Activated CD4-positive, alpha-beta memory T cell treated with anti-CD3 and anti-CD28 coated beads for 36 hours (primary cell): ENCODE measurements at regions not wholly inside any gene's neighbourhood (a gene's known extent, or its start where the extent isn't known, plus 50 kb on each side); places are given as distances from the start of the nearest gene placed in this dataset.
"Not testable (repeated sequence)": the region's sequence is repeated elsewhere in the genome, so short reads cannot be mapped to it uniquely, and the experiment has no call there.

Source experiments
- CTCF ChIA-PET: fragments of 350-600 bp; sonication (Branson Sonifier 250); formaldehyde crosslinking; loops from one replicate; lab custom pipeline; 2021; ENCODE audit warnings: antibody characterized with exemption, inconsistent platforms; lab: Charles Lee
- POLR2A ChIA-PET: fragments of 350-600 bp; sonication (Branson Sonifier 250); formaldehyde crosslinking; loops from one replicate; lab custom pipeline; 2021; ENCODE audit warnings: antibody characterized with exemption; lab: Charles Lee
- DNase-seq: peaks from one replicate; pipeline ENCODE4 v3.0.0-alpha.2; 2020
- H3K27ac Mint-ChIP-seq: one replicate; pipeline ENCODE4 v1.8.0; 2021; ENCODE audit warnings: mixed read lengths
- H3K27me3 Mint-ChIP-seq: one replicate; pipeline ENCODE4 v1.8.0; 2021; ENCODE audit warnings: mixed read lengths
- H3K36me3 Mint-ChIP-seq: one replicate; pipeline ENCODE4 v1.8.0; 2021; ENCODE audit warnings: mixed read lengths
- H3K4me1 Mint-ChIP-seq: one replicate; pipeline ENCODE4 v1.8.0; 2021; ENCODE audit warnings: low read depth, mixed read lengths
- H3K4me3 Mint-ChIP-seq: one replicate; pipeline ENCODE4 v1.8.0; 2021; ENCODE audit warnings: mild to moderate bottlenecking, mixed read lengths
- H3K9me3 Mint-ChIP-seq: one replicate; pipeline ENCODE4 v1.8.0; 2021; ENCODE audit warnings: mixed read lengths
- intact Hi-C: fragments of 100-400 bp; cut with micrococcal nuclease; formaldehyde crosslinking; loops from one replicate; pipeline ENCODE4 v1.15.1; 2023

- intact Hi-C loops: no loop called here
- CTCF ChIA-PET: no interaction called here
- no peaks in the 10 kb centered on the region for H3K36me3 Mint-ChIP-seq
- POLR2A ChIA-PET: no interaction called here
- no peaks in the 10 kb centered on the region for H3K27me3 Mint-ChIP-seq
- no peak for DNase-seq
- H3K9me3 Mint-ChIP-seq: peaks cover 6% of the 10 kb centered on the region
- H3K4me1 Mint-ChIP-seq: no peaks in the 10 kb centered on the region
- no peak overlapping the region for H3K27ac Mint-ChIP-seq
- no peak overlapping the region for H3K4me3 Mint-ChIP-seq
These were observed 826.1 kb downstream of the SEMA5A start for GRCh38 chr5:8719796-8720195.

DNA sequence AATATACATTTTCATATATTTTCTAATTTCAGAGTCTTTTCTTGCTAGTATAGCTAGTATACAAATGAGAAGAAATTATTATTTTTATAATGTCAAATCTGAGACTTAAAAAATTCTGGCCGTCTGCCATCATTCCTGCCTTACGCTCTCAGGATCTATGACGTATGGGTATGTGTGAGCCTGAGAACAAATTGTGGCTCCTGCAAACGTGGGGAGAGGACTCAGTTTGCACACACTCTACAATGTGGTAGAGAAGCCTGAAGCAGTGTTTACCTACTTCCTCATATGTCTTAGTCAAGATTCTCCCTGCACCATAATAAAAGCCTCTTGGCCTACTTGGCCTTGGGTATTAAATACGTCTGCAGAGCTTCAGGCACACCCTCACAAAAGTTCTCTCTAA, 825.4 kb downstream of the SEMA5A start:
- DNase-seq: no peak
- no peak overlapping the region for H3K4me3 Mint-ChIP-seq
- H3K27me3 Mint-ChIP-seq: no peaks in the 10 kb centered on the region
- H3K4me1 Mint-ChIP-seq: no peaks in the 10 kb centered on the region
- no peaks in the 10 kb centered on the region for H3K36me3 Mint-ChIP-seq
- no peak overlapping the region for H3K27ac Mint-ChIP-seq
- ChIA-PET CTCF (no interaction called here), POLR2A (no interaction called here)
- peaks cover 6% of the 10 kb centered on the region for H3K9me3 Mint-ChIP-seq
- intact Hi-C loops: no loop called here

DNA sequence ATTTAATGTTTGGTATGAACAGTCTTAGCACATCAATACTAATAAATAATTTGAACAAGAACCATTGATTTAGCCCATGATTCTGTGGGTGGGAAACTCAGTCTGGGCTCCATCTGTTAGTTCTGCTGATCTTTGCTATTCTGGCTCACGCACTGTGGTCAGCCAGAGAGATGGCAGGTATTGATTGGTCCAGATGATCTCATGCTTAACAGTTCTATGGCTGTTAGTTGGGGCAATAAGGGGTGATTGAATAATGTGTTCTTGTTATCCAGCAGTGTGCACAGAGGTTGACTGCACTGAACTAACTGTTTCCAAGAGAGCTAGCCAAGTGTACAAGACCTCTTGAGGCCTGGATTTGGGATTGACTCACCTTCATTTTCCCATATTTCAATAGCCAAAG, 824.3 kb downstream of the SEMA5A start:
- intact Hi-C loops: no loop called here
- H3K27ac Mint-ChIP-seq: no peak overlapping the region
- DNase-seq: no peak
- H3K4me1 Mint-ChIP-seq: no peaks in the 10 kb centered on the region
- H3K4me3 Mint-ChIP-seq: no peak overlapping the region
- H3K36me3 Mint-ChIP-seq: no peaks in the 10 kb centered on the region
- ChIA-PET CTCF (no interaction called here), POLR2A (no interaction called here)
- peaks cover 8% of the 10 kb centered on the region for H3K9me3 Mint-ChIP-seq
- no peaks in the 10 kb centered on the region for H3K27me3 Mint-ChIP-seq

DNA sequence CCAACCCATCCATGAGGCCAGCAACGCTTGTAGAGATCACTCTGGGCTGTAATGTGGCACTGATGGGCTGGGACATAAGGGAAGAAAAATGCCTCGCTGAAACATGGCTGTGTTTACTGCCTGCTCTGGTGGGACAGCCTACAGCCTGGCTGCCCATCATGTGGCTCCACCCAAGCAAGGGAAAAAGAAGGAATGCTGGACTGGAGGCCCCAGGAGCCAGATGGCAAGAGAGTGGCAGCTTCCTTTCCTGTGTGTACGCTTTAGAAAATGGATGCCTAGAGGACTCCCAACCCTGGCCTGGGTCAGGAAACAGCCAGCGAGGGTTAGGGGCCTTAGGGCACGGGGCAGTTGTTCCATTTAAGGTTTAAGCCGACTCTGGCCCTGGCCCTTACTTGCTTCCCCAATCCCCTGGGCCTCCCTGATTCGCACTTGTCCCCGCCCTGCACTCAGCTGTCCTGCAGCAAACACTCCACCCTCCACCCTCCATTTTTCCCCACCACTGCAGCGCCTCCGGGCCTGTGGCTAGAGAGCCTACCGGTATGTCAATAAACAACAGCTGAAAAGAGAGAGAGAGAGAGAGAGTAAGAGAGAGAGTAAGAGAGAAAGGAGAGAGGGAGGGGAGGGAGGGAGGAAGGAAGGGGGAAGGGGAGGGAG, 819.4 kb downstream of the SEMA5A start:
- CTCF ChIA-PET: no interaction called here
- intact Hi-C loops: no loop called here
- POLR2A ChIA-PET: no interaction called here
- Mint-ChIP-seq H3K27ac (no peak overlapping the region), H3K27me3 (no peaks in the 10 kb centered on the region), H3K9me3 (peaks cover 9% of the 10 kb centered on the region), H3K4me1 (no peaks in the 10 kb centered on the region), H3K36me3 (no peaks in the 10 kb centered on the region), H3K4me3 (no peak overlapping the region)
- no peak for DNase-seq

DNA sequence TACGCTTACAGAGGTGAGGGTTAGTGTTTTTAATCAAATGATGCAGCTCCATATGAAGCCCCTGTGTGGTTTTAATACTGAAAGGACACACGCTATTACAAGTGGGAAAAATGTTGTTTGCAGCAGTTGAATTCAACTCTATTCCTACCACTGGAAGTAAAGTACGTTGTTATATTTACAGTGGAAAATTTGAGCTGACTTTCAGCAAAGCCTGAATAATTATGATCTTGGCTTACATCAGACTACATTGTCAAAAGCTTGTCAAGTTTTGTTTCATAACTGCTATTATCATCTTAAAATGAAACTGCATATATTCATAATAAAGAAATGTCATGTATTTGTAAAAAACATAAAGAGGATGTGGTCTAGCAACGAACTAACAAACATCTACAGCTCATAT, 818.5 kb downstream of the SEMA5A start:
- ChIA-PET CTCF (no interaction called here), POLR2A (no interaction called here)
- no peak overlapping the region for H3K27ac Mint-ChIP-seq
- no peak for DNase-seq
- H3K36me3 Mint-ChIP-seq: no peaks in the 10 kb centered on the region
- no peaks in the 10 kb centered on the region for H3K27me3 Mint-ChIP-seq
- H3K9me3 Mint-ChIP-seq: peaks cover 13% of the 10 kb centered on the region
- no peak overlapping the region for H3K4me3 Mint-ChIP-seq
- H3K4me1 Mint-ChIP-seq: no peaks in the 10 kb centered on the region
- intact Hi-C loops: no loop called here

- Mint-ChIP-seq H3K36me3 (no peaks in the 10 kb centered on the region), H3K4me1 (no peaks in the 10 kb centered on the region), H3K27ac (no peak overlapping the region), H3K4me3 (no peak overlapping the region), H3K9me3 (peaks cover 17% of the 10 kb centered on the region), H3K27me3 (no peaks in the 10 kb centered on the region)
- ChIA-PET CTCF (no interaction called here), POLR2A (no interaction called here)
- intact Hi-C loops: no loop called here
- DNase-seq: no peak
These were observed 816.4 kb downstream of the SEMA5A start for GRCh38 chr5:8729437-8729836.

DNA sequence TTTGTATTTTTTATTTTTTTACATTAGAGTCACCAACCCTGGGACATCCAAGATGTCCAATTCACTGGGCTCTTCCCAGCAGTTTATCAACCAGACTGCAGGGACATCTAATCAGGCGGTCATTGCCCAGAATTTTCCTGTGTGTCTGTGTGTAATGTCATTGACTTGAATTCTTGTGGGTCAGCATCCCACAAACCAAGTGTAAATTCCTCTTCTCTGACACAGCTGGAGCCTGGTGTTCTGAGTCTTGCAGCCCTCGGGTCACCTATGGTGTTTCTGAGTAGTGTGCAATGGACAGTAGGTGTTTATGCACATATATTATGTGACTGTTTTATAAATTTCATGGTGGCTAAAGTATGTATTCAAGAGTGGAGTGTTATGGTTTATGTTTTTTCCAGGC, 815.7 kb downstream of the SEMA5A start:
- ChIA-PET CTCF (no interaction called here), POLR2A (no interaction called here)
- no peaks in the 10 kb centered on the region for H3K27me3 Mint-ChIP-seq
- peaks cover 17% of the 10 kb centered on the region for H3K9me3 Mint-ChIP-seq
- H3K4me1 Mint-ChIP-seq: no peaks in the 10 kb centered on the region
- H3K36me3 Mint-ChIP-seq: no peaks in the 10 kb centered on the region
- intact Hi-C loops: loop anchor here (1.0 kb wide), 1 partner anchor 29 kb away; no protein-coding TSS in a partner anchor
- H3K27ac Mint-ChIP-seq: no peak overlapping the region
- no peak overlapping the region for H3K4me3 Mint-ChIP-seq
- no peak for DNase-seq

- H3K27me3 Mint-ChIP-seq, H3K36me3 Mint-ChIP-seq, H3K27ac Mint-ChIP-seq, DNase-seq, H3K4me1 Mint-ChIP-seq, H3K4me3 Mint-ChIP-seq, intact Hi-C loops, POLR2A ChIA-PET, CTCF ChIA-PET: not testable (repeated sequence)
- peaks cover 17% of the 10 kb centered on the region for H3K9me3 Mint-ChIP-seq
These were observed 814.8 kb downstream of the SEMA5A start for GRCh38 chr5:8731110-8731509.

DNA sequence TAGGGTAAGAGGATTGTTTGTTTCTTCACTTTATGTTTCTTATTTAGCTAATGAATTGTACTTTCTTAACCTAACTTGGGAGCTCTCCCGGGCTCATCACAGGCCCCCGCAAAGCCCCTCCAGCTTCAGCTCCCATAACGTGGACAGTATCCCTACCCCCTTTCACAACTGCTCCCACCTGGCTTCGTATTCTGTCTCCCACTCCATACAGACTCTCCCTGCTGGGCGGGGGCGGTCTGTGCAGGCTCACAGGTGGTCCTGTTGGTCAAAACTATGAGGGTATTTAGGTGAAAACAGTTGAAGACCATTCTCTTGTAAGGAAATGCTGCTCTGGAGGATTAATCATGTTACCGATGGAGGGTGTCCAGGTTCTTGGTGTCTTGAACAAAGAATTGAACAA, 805.3 kb downstream of the SEMA5A start:
- intact Hi-C loops: no loop called here
- no peak for DNase-seq
- H3K27me3 Mint-ChIP-seq: no peaks in the 10 kb centered on the region
- peaks cover 24% of the 10 kb centered on the region for H3K9me3 Mint-ChIP-seq
- no peak overlapping the region for H3K4me3 Mint-ChIP-seq
- no peak overlapping the region for H3K27ac Mint-ChIP-seq
- POLR2A ChIA-PET: no interaction called here
- CTCF ChIA-PET: no interaction called here
- no peaks in the 10 kb centered on the region for H3K36me3 Mint-ChIP-seq
- H3K4me1 Mint-ChIP-seq: no peaks in the 10 kb centered on the region

DNA sequence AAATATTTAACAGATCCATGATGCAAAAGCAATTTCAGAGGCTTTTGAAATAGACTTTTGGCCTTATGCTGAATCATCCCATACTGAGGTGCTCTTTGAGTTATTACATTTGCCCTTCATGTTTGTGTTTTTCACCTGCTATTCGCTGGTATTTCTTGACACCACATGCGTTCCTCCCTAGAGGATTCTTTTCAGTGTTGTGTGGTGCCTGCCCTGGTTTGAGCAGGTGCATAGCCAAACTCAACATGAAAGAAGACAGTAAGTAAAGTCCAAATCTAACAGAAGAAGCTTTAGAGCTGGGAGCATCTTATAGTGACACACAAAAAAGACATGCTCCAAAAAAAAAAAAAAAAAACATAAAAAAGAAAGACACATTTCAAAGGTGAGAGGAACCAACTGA, 796.3 kb downstream of the SEMA5A start:
- Mint-ChIP-seq H3K9me3 (peaks cover 3% of the 10 kb centered on the region), H3K4me3 (no peak overlapping the region), H3K4me1 (no peaks in the 10 kb centered on the region), H3K27me3 (no peaks in the 10 kb centered on the region), H3K27ac (no peak overlapping the region), H3K36me3 (no peaks in the 10 kb centered on the region)
- intact Hi-C loops: no loop called here
- ChIA-PET POLR2A (no interaction called here), CTCF (no interaction called here)
- DNase-seq: no peak

- intact Hi-C loops: no loop called here
- no peaks in the 10 kb centered on the region for H3K4me1 Mint-ChIP-seq
These were observed 795.8 kb downstream of the SEMA5A start for GRCh38 chr5:8750100-8750499.

DNA sequence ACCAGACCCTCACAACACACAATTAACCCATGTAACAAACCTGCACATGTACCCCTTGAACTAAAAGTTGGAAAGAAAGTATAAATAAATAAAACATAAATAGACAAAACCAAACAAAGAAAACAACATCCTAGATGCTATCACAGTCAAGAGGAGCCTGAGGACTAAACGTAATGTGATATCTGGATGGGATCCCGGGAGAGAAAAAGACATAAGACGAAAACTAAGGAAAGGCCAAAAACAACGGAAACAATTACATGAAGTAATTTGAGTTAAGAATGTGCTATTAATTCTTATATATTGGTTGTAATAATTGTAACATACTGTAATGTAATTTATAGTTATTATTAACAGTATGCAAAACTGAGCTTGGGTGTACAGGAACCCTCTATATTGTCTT, 793.9 kb downstream of the SEMA5A start:
- CTCF ChIA-PET: no interaction called here
- Mint-ChIP-seq H3K36me3 (no peaks in the 10 kb centered on the region), H3K27ac (no peak overlapping the region), H3K27me3 (no peaks in the 10 kb centered on the region), H3K4me1 (no peaks in the 10 kb centered on the region), H3K4me3 (no peak overlapping the region), H3K9me3 (peaks cover 5% of the 10 kb centered on the region)
- DNase-seq: no peak
- intact Hi-C loops: no loop called here
- POLR2A ChIA-PET: no interaction called here

More at GRCh38 chr5:8750100-8750499, 795.8 kb downstream of the SEMA5A start:
- Mint-ChIP-seq H3K9me3 (peaks cover 1% of the 10 kb centered on the region), H3K27me3 (no peaks in the 10 kb centered on the region), H3K27ac (no peak overlapping the region), H3K4me3 (no peak overlapping the region), H3K36me3 (no peaks in the 10 kb centered on the region)
- DNase-seq: no peak
- CTCF ChIA-PET: no interaction called here
- POLR2A ChIA-PET: no interaction called here

- no peak overlapping the region for H3K4me3 Mint-ChIP-seq
- DNase-seq: no peak
- no peaks in the 10 kb centered on the region for H3K36me3 Mint-ChIP-seq
- H3K4me1 Mint-ChIP-seq: no peaks in the 10 kb centered on the region
- H3K27ac Mint-ChIP-seq: no peak overlapping the region
- no peaks in the 10 kb centered on the region for H3K27me3 Mint-ChIP-seq
- intact Hi-C loops: no loop called here
- H3K9me3 Mint-ChIP-seq: peaks cover 5% of the 10 kb centered on the region
- ChIA-PET CTCF (no interaction called here), POLR2A (no interaction called here)
These were observed 793.3 kb downstream of the SEMA5A start for GRCh38 chr5:8752595-8752994.
